Neural progenitor cell (in vitro differentiated cells): ENCODE measurements at regions not wholly inside any gene's neighbourhood (a gene's known extent, or its start where the extent isn't known, plus 50 kb on each side); places are given as distances from the start of the nearest gene placed in this dataset.

Source experiments
- DNase-seq: peaks from one replicate; pipeline ENCODE4 v3.0.0-alpha.2; 2016; ENCODE audit warnings: low spot score
- H2AFZ ChIP-seq: fragments of 200-600 bp; sonication (generic); replicated peaks from 2 replicates; pipeline ENCODE4 v1.6.1; 2016; ENCODE audit warnings: antibody characterized with exemption
- H3F3A ChIP-seq: fragments of 200-600 bp; sonication (generic); 2 replicates; pipeline ENCODE4 v1.6.1; 2016; ENCODE audit warnings: antibody characterized with exemption, low read depth
- H3K27ac ChIP-seq: fragments of 200-600 bp; sonication (generic); 2 replicates; pipeline ENCODE4 v1.5.1; 2016; ENCODE audit warnings: mild to moderate bottlenecking
- H3K27me3 ChIP-seq: fragments of 200-600 bp; sonication (generic); 2 replicates; pipeline ENCODE4 v1.6.1; 2016; ENCODE audit warnings: mild to moderate bottlenecking, moderate library complexity
- H3K36me3 ChIP-seq: fragments of 200-600 bp; sonication (generic); 2 replicates; pipeline ENCODE4 v1.5.1; 2016
- H3K4me1 ChIP-seq: fragments of 200-600 bp; sonication (generic); 2 replicates; pipeline ENCODE4 v1.6.1; 2016; ENCODE audit warnings: mixed run types
- H3K4me2 ChIP-seq: fragments of 200-600 bp; sonication (generic); 2 replicates; pipeline ENCODE4 v1.6.1; 2016
- H3K4me3 ChIP-seq: fragments of 200-600 bp; sonication (generic); 2 replicates; pipeline ENCODE4 v1.5.1; 2016
- H3K79me2 ChIP-seq: fragments of 200-600 bp; sonication (generic); 2 replicates; pipeline ENCODE4 v1.6.1; 2016; ENCODE audit warnings: low read depth
- H3K9ac ChIP-seq: fragments of 200-600 bp; sonication (generic); 2 replicates; pipeline ENCODE4 v1.6.1; 2016
- H3K9me3 ChIP-seq: fragments of 200-600 bp; sonication (generic); 2 replicates; pipeline ENCODE4 v1.5.1; 2016; ENCODE audit warnings: low read depth
- H4K20me1 ChIP-seq: fragments of 200-600 bp; sonication (generic); 2 replicates; pipeline ENCODE4 v1.6.1; 2016; ENCODE audit warnings: low read depth
- H3K27ac Mint-ChIP-seq: 3 replicates; pipeline ENCODE4 v1.8.0; 2021; ENCODE audit warnings: mixed read lengths
- H3K27me3 Mint-ChIP-seq: 2 replicates; pipeline ENCODE4 v1.8.0; 2022; ENCODE audit warnings: low read depth, mild to moderate bottlenecking, inconsistent platforms, moderate library complexity, mixed read lengths; ENCODE audit not compliant: insufficient read depth
- H3K36me3 Mint-ChIP-seq: 3 replicates; pipeline ENCODE4 v1.8.0; 2021; ENCODE audit warnings: mixed read lengths
- H3K4me1 Mint-ChIP-seq: 3 replicates; pipeline ENCODE4 v1.8.0; 2021; ENCODE audit warnings: mixed read lengths
- H3K4me3 Mint-ChIP-seq: 3 replicates; pipeline ENCODE4 v1.8.0; 2021; ENCODE audit warnings: mild to moderate bottlenecking, moderate library complexity, mixed read lengths
- H3K9me3 Mint-ChIP-seq: 3 replicates; pipeline ENCODE4 v1.8.0; 2020; ENCODE audit warnings: mixed read lengths
- EZH2 ChIP-seq: fragments of 200-600 bp; sonication (generic); IDR thresholded peaks from 2 replicates; pipeline ENCODE4 v1.6.1; 2017; ENCODE audit warnings: antibody characterized with exemption, mild to moderate bottlenecking, moderate library complexity
- EZH2phosphoT487 ChIP-seq: fragments of 200-600 bp; sonication (generic); IDR thresholded peaks from 2 replicates; pipeline ENCODE4 v1.6.1; 2017; ENCODE audit warnings: antibody characterized with exemption
- TF ChIP-seq, protein P1 (sequence below): fragments of 200-600 bp; sonication (generic); IDR thresholded peaks from 2 replicates; pipeline ENCODE4 v1.5.1; 2017; ENCODE audit warnings: antibody characterized with exemption, mild to moderate bottlenecking

DNA sequence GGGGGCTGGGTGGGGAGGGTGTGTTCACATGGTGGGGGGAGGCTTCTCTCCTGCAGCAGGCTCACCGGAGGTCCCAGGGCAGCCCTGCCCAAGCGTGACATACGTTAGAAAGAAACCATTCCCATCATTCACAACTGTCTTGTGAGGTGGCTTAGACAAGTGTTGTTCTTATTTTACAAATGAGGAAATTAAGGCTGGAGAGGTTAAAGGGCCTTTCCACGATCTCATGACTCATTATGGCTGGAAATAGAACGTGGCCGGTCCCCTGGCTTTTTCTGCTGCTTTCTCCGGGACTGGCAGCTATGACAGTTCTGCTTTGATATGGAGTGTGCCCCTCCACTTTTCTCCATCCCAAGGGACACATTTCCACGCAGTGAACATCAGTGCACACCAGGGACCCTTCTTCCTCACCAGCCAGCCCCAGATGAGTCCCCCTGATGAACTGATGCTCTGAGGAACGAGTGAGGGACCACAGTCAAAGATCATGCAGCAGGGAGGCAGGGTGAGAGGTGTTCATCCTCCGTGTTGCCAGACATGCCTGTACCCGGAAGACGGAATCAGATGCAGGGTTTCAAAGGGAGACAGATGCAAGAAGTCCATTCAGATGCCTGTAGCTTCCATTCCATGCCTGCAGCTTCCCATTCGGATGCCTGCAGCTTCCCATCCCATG is 64.0 kb upstream of the ACSL1 start:
- no peak for DNase-seq
- H2AFZ ChIP-seq: no peak overlapping the region
- Mint-ChIP-seq H3K9me3 (no peaks in the 10 kb centered on the region), H3K27ac (no peak overlapping the region), H3K27me3 (peaks cover 3% of the 10 kb centered on the region), H3K36me3 (no peaks in the 10 kb centered on the region), H3K4me1 (no peaks in the 10 kb centered on the region), H3K4me3 (no peak overlapping the region)
- H4K20me1 ChIP-seq: no peaks in the 10 kb centered on the region
- H3K4me2 ChIP-seq: no peak overlapping the region
- TF ChIP-seq, protein P1, sequence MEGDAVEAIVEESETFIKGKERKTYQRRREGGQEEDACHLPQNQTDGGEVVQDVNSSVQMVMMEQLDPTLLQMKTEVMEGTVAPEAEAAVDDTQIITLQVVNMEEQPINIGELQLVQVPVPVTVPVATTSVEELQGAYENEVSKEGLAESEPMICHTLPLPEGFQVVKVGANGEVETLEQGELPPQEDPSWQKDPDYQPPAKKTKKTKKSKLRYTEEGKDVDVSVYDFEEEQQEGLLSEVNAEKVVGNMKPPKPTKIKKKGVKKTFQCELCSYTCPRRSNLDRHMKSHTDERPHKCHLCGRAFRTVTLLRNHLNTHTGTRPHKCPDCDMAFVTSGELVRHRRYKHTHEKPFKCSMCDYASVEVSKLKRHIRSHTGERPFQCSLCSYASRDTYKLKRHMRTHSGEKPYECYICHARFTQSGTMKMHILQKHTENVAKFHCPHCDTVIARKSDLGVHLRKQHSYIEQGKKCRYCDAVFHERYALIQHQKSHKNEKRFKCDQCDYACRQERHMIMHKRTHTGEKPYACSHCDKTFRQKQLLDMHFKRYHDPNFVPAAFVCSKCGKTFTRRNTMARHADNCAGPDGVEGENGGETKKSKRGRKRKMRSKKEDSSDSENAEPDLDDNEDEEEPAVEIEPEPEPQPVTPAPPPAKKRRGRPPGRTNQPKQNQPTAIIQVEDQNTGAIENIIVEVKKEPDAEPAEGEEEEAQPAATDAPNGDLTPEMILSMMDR: no peak
- TF ChIP-seq EZH2phosphoT487 (no peak), EZH2 (no peak)
- H3K9me3 ChIP-seq: no peaks in the 10 kb centered on the region
- H3K79me2 ChIP-seq: no peaks in the 10 kb centered on the region
- H3F3A ChIP-seq: no peaks in the 10 kb centered on the region
- no peak overlapping the region for H3K9ac ChIP-seq
- H3K27me3 ChIP-seq: no peaks in the 10 kb centered on the region
- no peaks in the 10 kb centered on the region for H3K4me1 ChIP-seq
- no peaks in the 10 kb centered on the region for H3K36me3 ChIP-seq
- H3K4me3 ChIP-seq: no peak overlapping the region
- no peak overlapping the region for H3K27ac ChIP-seq

DNA sequence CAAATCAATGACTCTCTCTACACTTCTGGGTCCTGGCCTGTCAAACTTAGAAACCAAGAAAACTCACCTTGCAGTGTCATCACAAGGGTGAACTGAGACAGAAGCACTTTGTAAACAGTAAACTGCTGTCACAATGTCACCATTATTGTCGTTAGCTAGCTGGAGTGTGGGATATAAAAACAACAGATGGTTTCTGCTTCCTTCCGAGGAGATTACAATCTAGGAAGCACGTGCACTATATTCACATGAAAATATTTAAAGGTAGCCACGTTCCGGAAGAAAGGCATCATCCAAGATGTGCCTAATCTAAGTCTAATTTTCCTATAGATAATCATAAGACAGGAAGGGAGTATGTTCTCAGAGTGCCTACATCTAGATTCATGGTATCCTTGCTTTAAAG is 64.7 kb upstream of the ACSL1 start:
- no peaks in the 10 kb centered on the region for H4K20me1 ChIP-seq
- H3K4me2 ChIP-seq: no peak overlapping the region
- no peaks in the 10 kb centered on the region for H3K4me1 ChIP-seq
- H3K79me2 ChIP-seq: no peaks in the 10 kb centered on the region
- no peak overlapping the region for H3K9ac ChIP-seq
- Mint-ChIP-seq H3K4me3 (no peak overlapping the region), H3K27ac (no peak overlapping the region), H3K4me1 (no peaks in the 10 kb centered on the region), H3K9me3 (no peaks in the 10 kb centered on the region), H3K27me3 (peaks cover 3% of the 10 kb centered on the region), H3K36me3 (no peaks in the 10 kb centered on the region)
- no peak for TF ChIP-seq EZH2
- no peak for TF ChIP-seq EZH2phosphoT487
- TF ChIP-seq, protein P1: no peak
- no peak overlapping the region for H3K27ac ChIP-seq
- no peaks in the 10 kb centered on the region for H3K27me3 ChIP-seq
- no peak for DNase-seq
- H3K36me3 ChIP-seq: no peaks in the 10 kb centered on the region
- H3F3A ChIP-seq: no peaks in the 10 kb centered on the region
- no peak overlapping the region for H2AFZ ChIP-seq
- H3K9me3 ChIP-seq: no peaks in the 10 kb centered on the region
- no peak overlapping the region for H3K4me3 ChIP-seq

DNA sequence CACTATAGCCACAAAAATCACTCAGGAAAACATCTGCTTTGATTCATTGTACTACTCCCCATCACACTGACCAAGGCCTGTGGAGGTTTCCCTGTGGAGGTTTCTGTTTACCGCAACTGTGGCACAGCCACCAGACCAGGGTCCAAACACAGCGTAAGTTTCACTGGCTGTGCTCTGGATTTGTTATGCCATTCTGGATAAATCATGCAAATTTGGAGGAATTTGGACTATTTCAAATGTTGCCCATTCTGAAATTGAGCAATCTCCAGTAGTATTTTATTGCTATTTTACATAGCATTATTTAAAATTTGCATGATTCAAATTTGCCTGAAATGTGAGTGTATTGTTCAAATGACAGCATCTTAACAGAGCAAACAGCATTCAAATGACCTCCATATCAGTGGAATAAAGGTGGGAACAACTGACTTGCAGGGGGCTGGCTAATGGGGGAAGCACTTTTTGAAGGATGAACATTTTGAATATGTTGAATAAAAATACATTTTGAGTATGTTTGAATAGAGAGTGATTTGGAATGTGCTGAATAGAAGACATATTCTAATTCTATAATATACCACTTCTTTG is 66.1 kb upstream of the ACSL1 start:
- H3K36me3 ChIP-seq: no peaks in the 10 kb centered on the region
- no peaks in the 10 kb centered on the region for H4K20me1 ChIP-seq
- H3K4me3 Mint-ChIP-seq: no peak overlapping the region
- no peak overlapping the region for H3K9ac ChIP-seq
- H3K27ac ChIP-seq: no peak overlapping the region
- peaks cover 3% of the 10 kb centered on the region for H3K27me3 Mint-ChIP-seq
- no peak overlapping the region for H2AFZ ChIP-seq
- H3K9me3 ChIP-seq: no peaks in the 10 kb centered on the region
- no peak for DNase-seq
- TF ChIP-seq EZH2: no peak
- no peaks in the 10 kb centered on the region for H3K79me2 ChIP-seq
- H3K36me3 Mint-ChIP-seq: no peaks in the 10 kb centered on the region
- no peaks in the 10 kb centered on the region for H3K9me3 Mint-ChIP-seq
- H3K4me1 ChIP-seq: no peaks in the 10 kb centered on the region
- H3K4me1 Mint-ChIP-seq: no peaks in the 10 kb centered on the region
- H3K4me2 ChIP-seq: no peak overlapping the region
- H3F3A ChIP-seq: no peaks in the 10 kb centered on the region
- H3K27ac Mint-ChIP-seq: no peak overlapping the region
- H3K27me3 ChIP-seq: no peaks in the 10 kb centered on the region
- no peak overlapping the region for H3K4me3 ChIP-seq

DNA sequence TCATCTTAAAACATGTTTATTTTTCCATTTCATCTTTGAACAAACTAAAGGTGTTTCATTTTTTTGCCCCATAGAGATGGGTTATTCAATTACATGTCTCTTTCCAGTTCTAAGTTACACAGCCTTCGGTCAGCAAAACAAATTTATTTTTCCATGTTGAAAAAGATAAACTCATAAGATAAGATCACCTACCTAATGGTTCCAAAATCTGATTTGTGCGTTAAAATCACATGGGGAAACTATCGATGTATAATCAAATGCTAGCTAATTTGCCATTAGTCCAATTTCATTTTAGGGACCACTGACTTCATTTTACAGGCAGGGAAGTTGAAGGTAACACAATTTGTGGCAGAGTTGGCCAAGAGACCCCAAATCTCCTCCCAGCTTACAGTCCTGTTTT is 67.2 kb upstream of the ACSL1 start:
- no peak overlapping the region for H3K9ac ChIP-seq
- no peak overlapping the region for H2AFZ ChIP-seq
- no peaks in the 10 kb centered on the region for H4K20me1 ChIP-seq
- no peaks in the 10 kb centered on the region for H3K9me3 Mint-ChIP-seq
- no peaks in the 10 kb centered on the region for H3K36me3 Mint-ChIP-seq
- no peak overlapping the region for H3K4me3 ChIP-seq
- TF ChIP-seq, protein P1: no peak
- no peak for TF ChIP-seq EZH2phosphoT487
- TF ChIP-seq EZH2: no peak
- no peak overlapping the region for H3K4me2 ChIP-seq
- H3K27ac Mint-ChIP-seq: no peak overlapping the region
- no peaks in the 10 kb centered on the region for H3F3A ChIP-seq
- peaks cover 2% of the 10 kb centered on the region for H3K4me1 Mint-ChIP-seq
- H3K27me3 Mint-ChIP-seq: no peaks in the 10 kb centered on the region
- no peaks in the 10 kb centered on the region for H3K9me3 ChIP-seq
- no peaks in the 10 kb centered on the region for H3K36me3 ChIP-seq
- no peaks in the 10 kb centered on the region for H3K27me3 ChIP-seq
- no peak overlapping the region for H3K27ac ChIP-seq
- H3K4me1 ChIP-seq: no peaks in the 10 kb centered on the region
- no peaks in the 10 kb centered on the region for H3K79me2 ChIP-seq
- no peak for DNase-seq
- H3K4me3 Mint-ChIP-seq: no peak overlapping the region
